NAMALWA (cell line): ENCODE measurements at regions not wholly inside any gene's neighbourhood (a gene's known extent, or its start where the extent isn't known, plus 50 kb on each side); places are given as distances from the start of the nearest gene placed in this dataset.
"Not testable (repeated sequence)": the region's sequence is repeated elsewhere in the genome, so short reads cannot be mapped to it uniquely, and the experiment has no call there.

Experiments used
- DNase-seq: peaks from one replicate; pipeline ENCODE4 v3.0.0-alpha.2; 2015; ENCODE audit warnings: low spot score

DNA sequence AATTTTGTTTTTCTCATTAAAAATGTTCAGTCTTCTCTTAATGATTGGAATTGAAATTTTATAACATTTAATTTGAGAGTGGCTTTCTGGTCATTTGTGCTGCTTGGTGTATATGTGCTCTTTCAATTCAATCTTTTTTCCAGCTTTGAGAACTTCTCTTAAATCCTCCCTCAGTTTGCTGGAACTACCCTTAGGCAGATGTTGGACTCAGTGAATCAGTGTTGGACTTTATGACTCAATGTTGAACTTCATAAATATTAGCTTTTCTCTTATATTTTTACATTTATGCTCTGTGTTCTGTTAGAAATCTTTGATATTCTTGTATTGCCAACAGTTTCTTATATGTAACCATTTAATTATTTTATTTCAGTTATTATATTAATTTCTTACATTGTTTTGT, 935.5 kb upstream of the FBXO33 start:
- DNase-seq, result no peak

- DNase-seq, result no peak
These were observed 933.1 kb upstream of the FBXO33 start for GRCh38 chr14:40365305-40365704.

DNA sequence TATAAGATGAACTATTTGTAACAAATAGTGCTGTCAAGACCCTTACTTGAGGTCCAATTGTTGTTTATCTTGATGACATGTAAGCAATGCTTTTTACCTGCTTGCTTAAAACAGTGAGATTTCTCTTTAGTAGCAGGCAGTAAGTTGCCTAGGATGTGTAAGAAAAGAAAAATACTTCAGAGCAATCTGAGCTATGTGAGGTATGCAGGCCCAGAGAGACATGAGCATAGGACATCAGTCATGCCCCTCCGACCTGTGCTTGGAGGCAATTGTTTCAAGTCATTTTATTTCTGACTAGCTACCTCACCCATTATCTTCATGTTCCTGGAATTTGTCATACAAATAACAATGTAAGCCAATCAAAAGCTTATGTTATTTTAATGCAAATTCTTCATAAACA, 930.6 kb upstream of the FBXO33 start:
- DNase-seq, result no peak

- DNase-seq, result no peak
These were observed 922.5 kb upstream of the FBXO33 start for GRCh38 chr14:40354754-40355153.

- DNase-seq, result not testable (repeated sequence)
These were observed 915.9 kb upstream of the FBXO33 start for GRCh38 chr14:40348104-40348503.

DNA sequence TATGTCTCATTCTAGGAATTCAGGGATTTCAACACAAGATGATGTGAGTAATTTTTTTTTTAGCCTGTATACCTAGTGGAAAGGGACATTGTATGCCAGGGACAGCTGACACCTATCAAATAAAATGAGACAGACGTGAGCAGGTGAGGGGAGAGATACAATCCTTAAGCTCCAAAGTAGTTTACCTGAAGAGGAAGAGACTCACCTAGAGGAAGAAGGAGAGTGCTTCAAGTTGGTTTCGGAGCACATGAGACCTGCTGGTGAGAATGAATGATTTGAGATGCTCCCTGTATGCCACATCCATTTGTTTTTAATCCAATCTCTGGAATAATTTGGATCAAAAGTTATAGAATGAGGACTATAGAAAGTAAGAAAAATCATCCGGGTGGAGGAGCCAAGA, 915.4 kb upstream of the FBXO33 start:
- DNase-seq, result no peak

GRCh38 chr14:40346275-40346674, 914.0 kb upstream of the FBXO33 start:
- DNase-seq, result no peak

DNA sequence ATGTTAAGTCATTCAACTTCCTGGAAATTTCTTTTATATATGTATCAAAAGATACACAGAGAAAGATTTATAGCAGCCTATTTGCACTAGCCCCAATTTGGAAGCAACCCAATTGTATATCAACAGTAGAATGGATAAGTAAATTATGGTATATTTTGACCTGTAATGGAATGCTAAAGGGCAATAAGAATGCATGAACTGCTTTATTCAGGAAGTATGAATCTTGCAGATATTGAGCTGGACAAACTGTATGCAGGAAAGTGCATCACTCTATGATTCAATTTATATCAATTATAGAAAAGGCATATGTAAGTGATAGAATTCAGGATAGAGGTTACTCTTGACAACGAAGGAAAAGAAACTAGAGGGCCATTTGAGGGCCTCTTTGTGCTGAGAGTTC, 913.1 kb upstream of the FBXO33 start:
- no peak for DNase-seq

- no peak for DNase-seq
These were observed 908.5 kb upstream of the FBXO33 start for GRCh38 chr14:40340708-40341107.

- no peak for DNase-seq
These were observed 904.6 kb upstream of the FBXO33 start for GRCh38 chr14:40336846-40337245.

DNA sequence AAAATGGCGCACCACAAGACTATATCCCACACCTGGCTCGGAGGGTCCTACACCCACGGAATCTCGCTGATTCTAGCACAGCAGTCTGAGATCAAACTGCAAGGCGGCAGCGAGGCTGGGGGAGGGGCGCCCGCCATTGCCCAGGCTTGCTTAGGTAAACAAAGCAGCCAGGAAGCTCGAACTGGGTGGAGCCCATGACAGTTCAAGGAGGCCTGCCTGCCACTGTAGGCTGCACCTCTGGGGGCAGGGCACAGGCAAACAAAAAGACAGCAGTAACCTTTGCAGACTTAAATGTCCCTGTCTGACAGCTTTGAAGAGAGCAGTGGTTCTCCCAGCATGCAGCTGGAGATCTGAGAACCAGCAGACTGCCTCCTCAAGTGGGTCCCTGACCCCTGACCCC, 894.3 kb upstream of the FBXO33 start:
- DNase-seq, result not testable (repeated sequence)

DNA sequence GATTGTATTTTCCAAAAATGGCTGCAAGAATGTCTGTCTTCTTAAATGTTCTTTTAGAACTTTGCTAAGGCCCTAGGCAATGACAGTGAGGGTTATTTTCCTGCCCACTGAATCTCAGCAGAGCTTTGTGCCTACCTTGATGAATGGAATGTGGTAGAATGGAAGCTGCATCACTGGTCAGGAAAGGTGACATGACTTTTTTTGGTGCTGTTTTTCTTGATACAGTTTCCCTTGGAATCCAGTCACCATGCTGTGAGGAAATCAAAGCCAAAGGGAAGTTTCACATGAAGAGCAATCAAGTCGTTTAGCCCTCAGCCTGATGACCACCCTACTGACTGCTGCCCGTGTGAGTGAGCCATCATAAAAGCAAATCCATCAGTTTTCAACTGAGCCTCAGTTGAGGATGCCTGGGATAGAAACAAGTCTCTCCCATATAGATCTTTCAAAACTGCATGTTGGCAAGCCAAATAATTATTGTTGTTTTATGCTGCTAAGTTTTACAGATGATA, 886.0 kb upstream of the FBXO33 start:
- no peak for DNase-seq

GRCh38 chr14:40317690-40318089, 885.5 kb upstream of the FBXO33 start:
- DNase-seq, result no peak

DNA sequence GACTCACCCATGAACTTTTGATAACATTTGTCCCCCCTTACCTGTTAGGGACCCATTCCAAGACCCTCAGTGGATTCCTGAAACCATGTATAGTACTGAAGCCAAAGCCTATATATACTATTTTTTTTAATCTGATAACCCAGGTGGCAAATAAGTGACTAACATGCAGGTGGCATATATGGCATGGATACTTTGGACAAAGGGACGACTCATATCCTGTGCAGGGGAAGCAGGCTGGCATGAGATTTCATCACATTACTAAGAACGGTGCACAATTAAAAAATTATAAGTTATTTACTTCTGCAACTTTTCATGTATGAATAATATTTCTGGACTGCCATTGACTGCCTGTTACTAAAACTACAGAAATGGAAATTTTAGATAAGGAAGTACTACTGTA, 880.1 kb upstream of the FBXO33 start:
- DNase-seq, result no peak

GRCh38 chr14:40309124-40309523, 876.9 kb upstream of the FBXO33 start:
- DNase-seq, result no peak

- DNase-seq, result no peak
These were observed 876.0 kb upstream of the FBXO33 start for GRCh38 chr14:40308240-40308639.

- DNase-seq, result no peak
These were observed 864.6 kb upstream of the FBXO33 start for GRCh38 chr14:40296821-40297220.

DNA sequence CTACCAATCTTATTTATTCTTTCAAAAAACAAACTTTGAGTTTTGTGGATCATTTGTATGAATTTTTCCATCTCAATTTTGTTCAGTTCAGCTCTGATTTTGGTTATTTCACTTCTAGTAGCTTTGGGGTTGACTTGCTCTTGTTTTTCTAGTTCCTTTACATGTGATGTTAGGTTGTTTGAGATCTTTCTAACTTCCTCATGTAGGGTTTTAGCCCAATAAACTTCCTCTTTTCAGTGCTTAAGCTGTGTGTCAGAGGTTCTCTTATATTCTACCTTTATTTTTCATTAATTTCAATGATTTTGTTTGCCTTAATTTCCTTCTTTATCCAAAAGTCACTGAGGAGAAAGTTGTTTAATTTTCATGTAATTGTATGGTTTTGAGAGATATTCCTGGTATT, 860.4 kb upstream of the FBXO33 start:
- DNase-seq, result peak; percentile 45

DNA sequence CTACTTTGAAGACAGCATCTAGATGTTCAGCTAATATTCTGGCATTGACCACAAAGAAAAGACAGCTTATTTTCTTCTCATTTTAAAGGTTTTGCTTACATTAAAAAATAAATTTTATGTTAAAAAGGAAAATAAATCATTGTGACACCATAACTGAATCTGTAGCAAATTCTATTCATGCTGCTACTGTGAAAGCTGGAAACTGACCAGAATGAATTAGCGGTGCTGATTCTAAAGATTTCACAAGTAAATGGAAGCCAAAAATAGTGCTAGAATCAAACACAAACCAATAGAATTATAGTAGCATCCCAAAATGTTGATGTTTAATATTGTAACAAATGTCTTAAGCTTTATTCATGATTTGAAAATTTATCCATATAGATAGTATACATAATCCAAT, 850.0 kb upstream of the FBXO33 start:
- no peak for DNase-seq

GRCh38 chr14:40280652-40281051, 848.4 kb upstream of the FBXO33 start:
- DNase-seq, result no peak

GRCh38 chr14:40273417-40273816, 841.2 kb upstream of the FBXO33 start:
- DNase-seq, result no peak

- DNase-seq, result no peak
These were observed 839.2 kb upstream of the FBXO33 start for GRCh38 chr14:40271480-40271879.

GRCh38 chr14:40269436-40269835, 837.2 kb upstream of the FBXO33 start:
- DNase-seq, result no peak

- no peak for DNase-seq
These were observed 836.0 kb upstream of the FBXO33 start for GRCh38 chr14:40268236-40268635.

DNA sequence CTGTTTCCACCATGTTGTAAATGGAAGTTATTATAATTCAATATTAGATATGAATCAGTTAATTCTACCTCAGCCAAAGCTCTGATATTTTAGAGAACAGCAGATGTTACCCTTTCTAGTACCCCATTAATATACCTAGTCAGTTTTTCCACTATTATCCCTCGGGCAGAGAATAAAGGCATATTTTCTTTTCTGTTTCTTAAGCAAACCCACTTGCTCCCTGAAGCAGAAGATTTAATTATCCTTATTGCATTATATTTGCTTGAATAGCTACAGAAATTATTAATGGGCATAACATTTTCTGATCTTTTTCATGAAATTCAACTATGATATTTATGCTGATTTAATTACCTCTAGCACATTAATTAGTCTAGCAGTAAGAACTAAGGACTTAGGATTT, 832.9 kb upstream of the FBXO33 start:
- no peak for DNase-seq
